ENCODE measurements at regions not wholly inside any gene's neighbourhood (a gene's known extent, or its start where the extent isn't known, plus 50 kb on each side); places are given as distances from the start of the nearest gene placed in this dataset.
A peak's percentile ranks its signal among the peaks of the same experiment; 100 is the strongest.

DNA sequence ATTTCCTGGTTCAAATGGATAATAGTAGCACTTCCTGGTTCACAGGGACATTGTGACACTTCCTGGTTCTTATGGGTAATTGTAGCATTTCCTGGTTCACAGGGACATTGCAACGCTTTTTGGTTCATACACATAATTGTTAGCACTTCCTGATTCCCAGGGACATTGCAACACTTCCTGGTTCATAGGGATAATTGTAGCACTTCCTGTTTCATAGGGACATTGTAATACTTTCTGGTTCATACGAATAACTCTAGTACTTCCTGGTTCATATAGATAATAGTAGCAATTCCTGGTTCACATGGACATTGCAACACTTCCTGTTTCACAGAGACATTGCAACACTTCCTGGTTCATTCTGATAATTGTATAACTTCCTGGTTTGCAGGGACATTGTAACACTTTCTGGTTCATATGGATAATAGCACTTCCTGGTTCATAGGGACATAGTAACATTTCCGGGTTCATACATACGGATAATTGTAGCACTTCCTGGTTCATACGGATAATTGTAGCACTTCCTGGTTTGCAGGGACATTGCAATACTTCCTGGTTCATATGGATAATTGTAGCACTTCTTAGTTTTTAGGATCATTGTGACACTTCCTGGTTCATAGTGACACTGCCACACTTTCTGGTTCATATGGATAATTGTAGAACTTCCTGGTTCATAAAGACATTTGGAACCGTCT lies 61.6 kb upstream of the CD99 start (continued):
- TF ChIP-seq NR3C1 (IDR thresholded peaks at IDR 0.05) (no peak), ZFP36 (IDR thresholded peaks at IDR 0.05; ENCODE audit: borderline replicate concordance, partially characterized antibody) (no peak), KDM1A (IDR thresholded peaks at IDR 0.05; ENCODE audit: low read depth) (no peak)

DNA sequence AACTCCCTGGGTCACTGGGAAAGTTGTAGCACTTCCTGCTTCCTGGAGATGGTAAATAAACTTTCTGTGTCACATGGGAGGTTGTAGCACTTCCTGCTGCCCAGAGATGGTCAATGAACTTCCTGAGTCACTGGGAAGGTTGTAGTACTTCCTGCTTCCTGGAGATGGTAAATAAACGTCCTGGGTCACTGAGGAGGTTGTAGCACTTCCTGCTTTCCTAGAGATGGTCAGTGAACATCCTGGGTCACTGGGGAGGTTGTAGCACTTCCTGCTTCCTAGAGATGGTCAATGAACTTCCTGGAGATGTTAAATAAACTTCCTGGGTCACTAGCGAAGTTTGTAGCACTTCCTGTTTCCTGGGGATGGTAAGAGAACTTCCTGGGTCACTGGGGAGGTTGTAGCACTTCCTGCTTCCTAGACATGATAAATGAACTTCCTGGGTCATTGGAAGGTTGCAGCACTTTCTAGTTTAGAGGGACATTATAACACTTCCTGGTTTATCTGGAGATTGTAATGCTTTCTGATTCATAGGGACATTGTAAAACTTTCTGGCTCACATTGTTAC lies 62.3 kb upstream of the CD99 start:
- H3K9me3 ChIP-seq: peaks cover 37% of the 10 kb centered on the region
- H3K4me1 ChIP-seq: peaks cover 6% of the 10 kb centered on the region
- H3K4me3 ChIP-seq: no peak overlapping the region
- ChIA-PET POLR2A (no interaction called here), CTCF (no interaction called here)
- FAIRE-seq: no peak
- peak overlapping the region in 1 of 2 experiments; percentile 47; a peak in 4 of 6 replicates for H3K27ac ChIP-seq
- ATAC-seq: no peak; a peak in 1 of 6 replicates
- no peak overlapping the region for H3K4me2 ChIP-seq
- 72% methylated on average over 2 of the region's 2 CpGs for WGBS (ENCODE audit: missing lambda C conversion rate)
- peak in 1 of 2 experiments; percentile 32 for DNase-seq (ENCODE audit: low read depth in 1 of 2, low spot score in 1 of 2)
- TF ChIP-seq ZFP36 (IDR thresholded peaks at IDR 0.05; ENCODE audit: borderline replicate concordance, partially characterized antibody): no peak
- TF ChIP-seq MAZ (IDR thresholded peaks at IDR 0.05; ENCODE audit: borderline replicate concordance, low read depth, low read length): no peak
- TF ChIP-seq ZNF302 (CRISPR knock-in tag; IDR thresholded peaks at IDR 0.05): no peak
- TF ChIP-seq, protein P1, sequence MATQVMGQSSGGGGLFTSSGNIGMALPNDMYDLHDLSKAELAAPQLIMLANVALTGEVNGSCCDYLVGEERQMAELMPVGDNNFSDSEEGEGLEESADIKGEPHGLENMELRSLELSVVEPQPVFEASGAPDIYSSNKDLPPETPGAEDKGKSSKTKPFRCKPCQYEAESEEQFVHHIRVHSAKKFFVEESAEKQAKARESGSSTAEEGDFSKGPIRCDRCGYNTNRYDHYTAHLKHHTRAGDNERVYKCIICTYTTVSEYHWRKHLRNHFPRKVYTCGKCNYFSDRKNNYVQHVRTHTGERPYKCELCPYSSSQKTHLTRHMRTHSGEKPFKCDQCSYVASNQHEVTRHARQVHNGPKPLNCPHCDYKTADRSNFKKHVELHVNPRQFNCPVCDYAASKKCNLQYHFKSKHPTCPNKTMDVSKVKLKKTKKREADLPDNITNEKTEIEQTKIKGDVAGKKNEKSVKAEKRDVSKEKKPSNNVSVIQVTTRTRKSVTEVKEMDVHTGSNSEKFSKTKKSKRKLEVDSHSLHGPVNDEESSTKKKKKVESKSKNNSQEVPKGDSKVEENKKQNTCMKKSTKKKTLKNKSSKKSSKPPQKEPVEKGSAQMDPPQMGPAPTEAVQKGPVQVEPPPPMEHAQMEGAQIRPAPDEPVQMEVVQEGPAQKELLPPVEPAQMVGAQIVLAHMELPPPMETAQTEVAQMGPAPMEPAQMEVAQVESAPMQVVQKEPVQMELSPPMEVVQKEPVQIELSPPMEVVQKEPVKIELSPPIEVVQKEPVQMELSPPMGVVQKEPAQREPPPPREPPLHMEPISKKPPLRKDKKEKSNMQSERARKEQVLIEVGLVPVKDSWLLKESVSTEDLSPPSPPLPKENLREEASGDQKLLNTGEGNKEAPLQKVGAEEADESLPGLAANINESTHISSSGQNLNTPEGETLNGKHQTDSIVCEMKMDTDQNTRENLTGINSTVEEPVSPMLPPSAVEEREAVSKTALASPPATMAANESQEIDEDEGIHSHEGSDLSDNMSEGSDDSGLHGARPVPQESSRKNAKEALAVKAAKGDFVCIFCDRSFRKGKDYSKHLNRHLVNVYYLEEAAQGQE (IDR thresholded peaks at IDR 0.05): no peak
- no peak for TF ChIP-seq USF2 (IDR thresholded peaks at IDR 0.05)
- TF ChIP-seq MYC (IDR thresholded peaks at IDR 0.05; ENCODE audit: borderline replicate concordance, low read length): no peak
- no peak for TF ChIP-seq TFCP2L1 (CRISPR knock-in tag; IDR thresholded peaks at IDR 0.05)
- TF ChIP-seq NR3C1 (IDR thresholded peaks at IDR 0.05): no peak
- no peak for TF ChIP-seq JUNB (IDR thresholded peaks at IDR 0.05)
- TF ChIP-seq RARB (CRISPR knock-in tag; IDR thresholded peaks at IDR 0.05): no peak
- TF ChIP-seq POLR2A (IDR thresholded peaks at IDR 0.05; ENCODE audit: low read length): no peak

DNA sequence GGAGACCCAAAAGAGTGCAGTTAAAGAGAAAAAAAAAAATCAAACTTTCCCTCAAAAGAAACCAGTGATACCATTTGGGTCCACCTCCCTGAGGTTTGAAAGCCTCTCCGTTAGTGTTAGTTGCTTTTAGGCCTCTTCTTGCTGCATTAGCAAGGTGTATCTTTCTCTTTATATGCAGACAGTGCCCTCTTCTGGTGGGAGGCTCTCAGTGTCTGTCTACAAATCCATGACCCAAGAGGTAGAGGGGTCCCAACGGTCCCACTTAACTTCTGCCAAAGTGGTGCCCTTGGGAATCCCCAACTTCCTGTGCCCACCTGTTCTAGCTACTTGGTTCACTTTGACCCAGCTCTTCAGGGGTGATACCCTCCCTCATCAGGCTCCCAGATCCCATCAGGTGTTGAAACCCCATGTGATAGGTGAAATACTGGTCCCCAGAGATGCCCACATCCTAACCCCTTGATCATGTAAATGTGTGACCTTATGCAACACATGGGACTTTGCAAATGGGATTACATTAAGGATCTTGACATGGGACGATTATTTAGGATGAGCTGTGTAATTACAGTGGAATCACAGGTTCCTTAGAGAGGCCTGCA lies 63.7 kb upstream of the CD99 start:
- POLR2A ChIA-PET: no interaction called here
- no peak overlapping the region for H3K27ac ChIP-seq
- DNase-seq (ENCODE audit: low read depth in 1 of 2, low spot score in 1 of 2) (peak; percentile 48 to 74), FAIRE-seq (no peak), ATAC-seq (peak; percentile 66 to 95; a peak in 5 of 6 replicates)
- no peak overlapping the region for H3K4me2 ChIP-seq
- no peak overlapping the region for H3K4me3 ChIP-seq
- peaks cover 34% of the 10 kb centered on the region for H3K9me3 ChIP-seq
- 39% methylated on average over 3 of the region's 3 CpGs for WGBS (ENCODE audit: missing lambda C conversion rate)
- CTCF ChIA-PET: no interaction called here
- H3K4me1 ChIP-seq: no peaks in the 10 kb centered on the region
- TF ChIP-seq HOXB5 (CRISPR knock-in tag; IDR thresholded peaks at IDR 0.05) (no peak), CTCF (IDR thresholded peaks at IDR 0.05) (peak; percentile 65), SMC3 (IDR thresholded peaks at IDR 0.05) (peak; percentile 52; the same call in 2 of the 3 replicates), JUN (IDR thresholded peaks at IDR 0.05) (no peak), ZNF302 (CRISPR knock-in tag; IDR thresholded peaks at IDR 0.05) (no peak), RAD21 (conservative IDR thresholded peaks at IDR 0.05 in 1 of 2, IDR thresholded peaks at IDR 0.05 in 1 of 2) (peak; percentile 72 to 85), CBX2 (IDR thresholded peaks at IDR 0.05; ENCODE audit: borderline replicate concordance, low read depth) (no peak), TFCP2L1 (CRISPR knock-in tag; IDR thresholded peaks at IDR 0.05) (no peak), CHD4 (IDR thresholded peaks at IDR 0.05; ENCODE audit: borderline replicate concordance) (no peak), CBX8 (IDR thresholded peaks at IDR 0.05) (no peak), ESRRA (IDR thresholded peaks at IDR 0.05; ENCODE audit: borderline replicate concordance, low read length) (no peak), SREBF2 (IDR thresholded peaks at IDR 0.05) (no peak), GATA3 (IDR thresholded peaks at IDR 0.05; ENCODE audit: borderline replicate concordance) (no peak), JUNB (IDR thresholded peaks at IDR 0.05) (no peak), EHF (CRISPR knock-in tag; IDR thresholded peaks at IDR 0.05) (no peak), HES2 (IDR thresholded peaks at IDR 0.05) (no peak)
- TF ChIP-seq, protein P2, sequence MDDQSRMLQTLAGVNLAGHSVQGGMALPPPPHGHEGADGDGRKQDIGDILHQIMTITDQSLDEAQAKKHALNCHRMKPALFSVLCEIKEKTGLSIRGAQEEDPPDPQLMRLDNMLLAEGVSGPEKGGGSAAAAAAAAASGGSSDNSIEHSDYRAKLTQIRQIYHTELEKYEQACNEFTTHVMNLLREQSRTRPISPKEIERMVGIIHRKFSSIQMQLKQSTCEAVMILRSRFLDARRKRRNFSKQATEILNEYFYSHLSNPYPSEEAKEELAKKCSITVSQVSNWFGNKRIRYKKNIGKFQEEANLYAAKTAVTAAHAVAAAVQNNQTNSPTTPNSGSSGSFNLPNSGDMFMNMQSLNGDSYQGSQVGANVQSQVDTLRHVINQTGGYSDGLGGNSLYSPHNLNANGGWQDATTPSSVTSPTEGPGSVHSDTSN (IDR thresholded peaks at IDR 0.05): no peak
- TF ChIP-seq, protein P3, sequence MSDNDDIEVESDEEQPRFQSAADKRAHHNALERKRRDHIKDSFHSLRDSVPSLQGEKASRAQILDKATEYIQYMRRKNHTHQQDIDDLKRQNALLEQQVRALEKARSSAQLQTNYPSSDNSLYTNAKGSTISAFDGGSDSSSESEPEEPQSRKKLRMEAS (IDR thresholded peaks at IDR 0.05): no peak
